Fibroblast of skin of right quadriceps (primary cell): ENCODE measurements at regions not wholly inside any gene's neighbourhood (a gene's known extent, or its start where the extent isn't known, plus 50 kb on each side); places are given as distances from the start of the nearest gene placed in this dataset.

Source experiments
- DNase-seq: peaks from one replicate; pipeline ENCODE4 v3.0.0-alpha.2; 2013

DNA sequence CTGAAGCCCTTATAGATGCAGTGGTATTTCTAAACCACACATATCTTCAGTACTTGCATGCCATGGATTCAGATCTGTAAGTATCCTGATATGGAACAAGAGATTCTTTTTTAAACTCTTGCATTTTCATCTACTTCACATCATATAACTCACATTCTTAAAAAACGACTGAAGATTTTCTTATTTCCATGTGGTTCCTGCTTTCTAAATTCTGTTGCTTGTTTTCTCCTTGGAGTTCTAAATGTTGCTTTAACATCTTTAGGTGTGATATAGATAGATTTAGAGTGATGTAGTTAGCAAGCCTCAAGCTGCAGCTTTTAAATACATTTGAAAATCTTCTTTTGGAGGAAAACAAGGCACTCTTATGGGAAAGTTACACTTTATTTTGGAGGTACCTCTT lies 455.4 kb downstream of the FOXG1 start:
- DNase-seq = no peak

DNA sequence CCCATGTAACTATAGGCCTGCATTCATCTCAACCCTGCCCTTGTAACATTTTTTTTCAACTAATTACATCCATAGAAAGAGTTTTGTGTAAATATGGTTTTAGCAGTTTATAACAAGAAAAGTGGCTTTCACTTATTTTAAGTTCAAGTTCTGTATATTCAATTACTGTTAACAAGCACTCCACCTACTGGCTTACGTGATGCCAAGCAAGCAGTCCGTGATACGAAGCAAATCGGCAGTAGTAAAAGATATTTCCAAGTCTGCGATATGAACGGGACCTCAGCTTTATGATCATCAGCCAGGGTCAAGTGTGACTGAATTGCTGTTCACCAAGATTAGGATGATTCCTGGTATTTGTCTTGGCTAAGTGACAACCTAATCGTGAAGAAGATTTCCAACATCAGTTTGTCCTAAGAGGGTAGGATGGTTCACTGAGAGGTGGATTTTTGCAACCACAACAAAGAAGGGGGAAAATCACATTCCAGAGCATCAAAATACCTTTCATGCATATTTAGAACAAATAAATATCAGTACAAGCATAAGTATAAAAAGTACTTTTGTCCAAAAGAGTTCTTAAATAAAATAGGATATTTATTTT lies 456.2 kb downstream of the FOXG1 start:
- DNase-seq = peak; percentile 53

DNA sequence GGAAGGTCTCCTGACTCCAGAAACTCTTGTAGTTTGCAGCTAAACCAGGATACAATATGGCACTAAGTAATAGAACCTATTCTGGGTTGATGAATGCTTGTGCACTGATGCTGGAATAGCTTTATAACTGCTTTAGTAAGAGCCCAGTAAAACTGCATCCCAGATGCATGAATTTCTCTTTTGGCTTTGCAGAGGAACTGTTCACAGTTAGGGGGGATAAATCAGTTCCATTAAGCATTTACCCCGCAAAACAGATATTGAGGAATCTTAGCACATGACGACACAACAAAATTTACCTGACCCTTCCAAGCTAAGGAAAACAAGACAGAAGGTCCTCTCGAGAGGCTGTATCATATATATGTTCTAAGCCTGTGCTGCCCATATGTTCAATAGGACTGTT lies 457.4 kb downstream of the FOXG1 start:
- no peak for DNase-seq

DNA sequence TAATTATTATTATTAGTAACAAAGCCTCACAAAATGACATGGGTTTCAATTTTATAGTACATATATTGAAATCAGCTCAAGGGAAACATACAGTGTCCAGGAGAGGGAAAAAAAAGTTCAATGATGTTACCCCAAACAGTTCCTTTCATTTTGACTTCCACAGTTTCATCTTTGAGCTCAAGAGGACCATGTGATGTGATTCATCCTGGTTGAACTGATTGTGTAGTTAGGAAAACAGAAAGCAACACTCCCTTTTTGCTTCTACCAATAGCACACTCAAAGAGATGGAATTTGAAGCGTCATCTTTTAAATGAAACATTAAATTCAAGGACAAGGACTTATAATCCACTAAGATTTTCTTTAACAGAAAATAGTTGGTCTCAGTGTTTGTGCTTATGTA lies 461.0 kb downstream of the FOXG1 start:
- no peak for DNase-seq

DNA sequence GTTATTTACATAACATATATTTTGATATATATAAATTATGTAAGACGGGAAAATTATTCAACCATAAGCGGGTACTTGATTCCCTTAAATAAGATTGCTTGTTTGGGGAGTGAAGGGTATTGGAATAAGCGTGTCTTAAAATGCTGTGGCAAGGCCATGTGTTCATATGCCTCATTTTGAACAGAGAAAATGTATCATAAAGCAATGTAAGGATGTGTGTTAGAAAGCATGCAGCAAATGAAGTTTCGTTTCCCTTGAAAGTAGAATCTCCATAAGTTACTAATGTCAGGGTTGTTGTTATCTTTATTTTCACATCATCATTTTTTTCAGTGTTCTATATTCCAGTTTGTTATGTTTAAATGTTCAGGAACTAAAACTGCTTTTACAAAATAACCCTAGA lies 465.6 kb downstream of the FOXG1 start:
- no peak for DNase-seq

DNA sequence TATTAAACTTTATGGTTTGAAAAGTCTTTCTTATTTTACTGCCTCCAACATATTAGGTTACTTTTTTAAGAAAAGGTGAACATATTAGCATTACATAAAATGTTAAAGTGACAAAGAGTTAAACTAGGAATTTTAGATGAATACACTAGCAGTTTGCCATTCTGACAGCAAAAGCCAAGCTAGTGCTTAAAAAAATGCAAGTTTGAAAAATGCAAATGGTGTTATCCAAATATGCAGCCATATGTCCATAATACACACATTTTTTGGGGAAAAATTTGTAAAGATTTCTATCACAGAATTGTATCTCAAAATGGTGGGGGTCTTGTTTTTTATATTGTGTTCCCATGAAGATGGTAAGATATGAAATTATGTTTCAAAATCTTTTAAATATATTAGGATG lies 466.1 kb downstream of the FOXG1 start:
- no peak for DNase-seq

DNA sequence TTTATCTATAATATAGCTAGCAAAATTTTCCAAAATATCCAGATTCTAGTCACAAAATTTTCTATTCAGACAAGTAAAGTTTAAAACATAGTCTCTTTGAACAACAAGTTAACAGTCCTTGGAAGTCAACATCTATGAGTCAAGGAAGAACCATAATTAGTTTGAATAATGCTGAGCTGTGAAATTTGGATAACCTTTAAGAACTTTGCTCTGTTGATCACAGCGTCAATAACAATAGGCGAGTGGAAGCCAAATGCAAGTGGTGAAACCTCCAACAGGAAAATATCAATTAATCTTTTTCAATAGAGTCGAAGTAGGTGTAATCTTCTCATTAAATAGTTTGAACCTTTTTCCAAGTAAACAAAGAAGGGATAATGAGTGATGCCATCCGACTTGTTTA lies 466.6 kb downstream of the FOXG1 start:
- no peak for DNase-seq

DNA sequence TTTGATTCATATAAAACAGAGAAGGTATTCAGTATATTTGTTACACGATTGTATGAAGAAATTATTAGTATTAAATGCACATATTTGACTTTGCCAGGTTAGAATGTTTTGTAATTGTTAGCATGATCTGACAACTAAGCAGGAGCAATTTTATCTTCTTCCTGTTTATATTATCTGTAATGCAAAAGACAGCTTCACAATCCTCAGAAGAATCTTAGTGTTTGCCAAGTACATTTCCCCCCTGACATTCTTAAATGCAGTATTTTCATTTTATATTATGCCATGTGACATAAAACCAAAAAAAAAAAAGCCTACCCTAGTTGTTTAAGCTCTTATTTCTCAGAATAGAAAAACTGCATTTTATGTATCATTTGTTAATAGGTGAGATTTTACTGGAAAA lies 469.4 kb downstream of the FOXG1 start:
- DNase-seq = peak; percentile 25

DNA sequence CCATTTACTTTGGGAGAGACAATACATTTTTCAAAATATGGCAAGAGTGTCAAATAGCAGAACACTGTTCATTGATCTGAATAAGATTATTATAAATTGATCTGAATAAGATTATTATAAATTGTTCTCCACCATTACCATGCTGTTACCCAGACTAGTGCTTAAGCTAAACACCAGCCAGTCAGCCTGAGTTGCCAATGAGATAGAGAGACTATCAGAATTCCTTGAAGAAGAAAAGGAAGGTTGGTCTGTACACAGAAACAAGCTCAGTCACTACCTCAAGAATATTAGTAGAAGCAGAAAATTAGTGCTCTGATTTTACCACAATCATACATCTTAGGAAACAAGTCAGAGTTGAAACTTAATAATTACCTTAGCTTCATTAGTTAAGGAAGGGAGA lies 469.8 kb downstream of the FOXG1 start:
- no peak for DNase-seq

DNA sequence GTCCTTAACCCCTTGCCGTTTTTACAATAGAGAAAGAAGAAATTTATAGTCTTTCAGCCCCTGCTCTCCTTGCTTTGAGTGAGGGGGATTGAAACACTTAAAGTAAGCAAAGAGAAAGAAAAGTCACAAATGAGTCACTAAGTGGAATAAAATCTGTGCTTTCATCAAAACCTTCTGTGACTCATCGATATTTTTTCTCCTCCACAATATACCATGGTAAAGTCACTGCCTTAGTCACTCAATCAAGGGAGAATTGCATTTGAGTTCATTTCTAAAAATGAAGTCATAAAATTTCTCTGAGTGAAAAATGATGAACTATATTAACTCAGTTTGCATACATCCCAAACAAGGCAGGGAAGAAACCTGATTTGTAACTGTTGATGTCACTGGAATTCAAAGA lies 470.3 kb downstream of the FOXG1 start:
- peak; percentile 89 for DNase-seq

DNA sequence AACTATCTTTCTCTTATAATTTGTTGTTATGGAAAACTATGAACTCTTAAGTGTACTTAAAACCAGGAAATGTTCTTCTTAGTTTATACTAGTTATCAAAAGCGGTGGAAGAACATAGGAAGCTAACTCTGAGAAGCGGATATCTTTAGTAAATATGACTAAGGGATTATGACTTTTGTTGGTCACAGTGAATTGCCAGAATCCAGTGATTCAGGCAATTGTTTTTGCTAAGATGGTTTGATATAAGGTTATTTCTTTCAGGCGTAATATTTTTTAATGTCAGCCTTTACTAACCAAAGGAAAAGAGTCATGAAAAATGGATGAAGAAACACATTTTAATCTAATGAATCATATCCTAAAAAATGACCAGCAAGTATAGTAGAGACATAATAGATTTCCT lies 473.5 kb downstream of the FOXG1 start:
- DNase-seq = peak; percentile 86

DNA sequence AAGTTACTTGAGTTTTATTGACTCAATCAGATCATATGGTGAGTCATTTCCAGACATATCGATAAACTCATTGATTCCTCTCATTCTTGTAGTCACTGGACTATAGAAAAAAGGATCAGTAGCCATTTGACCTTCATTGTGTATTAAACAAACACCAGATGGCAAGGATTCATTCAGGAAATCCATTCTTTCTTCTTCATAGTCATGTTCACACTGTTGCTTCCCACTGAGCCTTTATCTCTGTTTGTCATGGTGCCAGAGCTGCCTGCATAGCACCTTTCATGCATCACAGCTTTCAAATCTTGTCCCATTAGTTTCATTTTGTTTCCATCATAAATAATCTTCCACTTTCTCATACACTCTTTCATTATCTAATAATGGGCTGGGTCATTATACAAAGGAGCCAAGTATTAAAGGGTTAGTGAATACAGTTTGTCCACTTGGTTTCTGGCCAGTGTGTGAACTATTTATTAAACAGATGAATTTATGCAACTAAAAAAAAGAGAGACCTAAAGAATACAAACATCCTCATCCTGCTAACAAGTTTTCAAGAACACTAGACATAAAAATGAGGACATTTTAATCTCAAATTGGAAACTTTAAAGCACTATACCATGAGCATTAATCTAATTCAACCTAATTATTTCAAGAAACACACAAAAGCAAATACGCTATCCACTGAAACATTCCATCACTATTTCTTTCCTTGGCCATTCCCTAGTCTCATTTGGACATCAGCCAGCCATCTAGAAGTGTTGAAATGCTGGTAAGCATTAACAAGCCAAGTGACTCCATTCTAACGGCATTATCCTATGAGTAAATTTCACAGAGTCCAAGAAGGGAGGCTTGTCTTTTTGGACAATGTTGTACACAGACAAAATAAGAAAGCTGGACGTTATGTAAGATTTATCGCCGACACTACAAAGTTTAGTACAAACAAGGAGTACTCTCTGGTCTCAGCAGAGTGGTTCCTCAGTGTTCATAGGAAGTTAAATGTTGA lies 476.5 kb downstream of the FOXG1 start:
- peak; percentile 83 for DNase-seq

DNA sequence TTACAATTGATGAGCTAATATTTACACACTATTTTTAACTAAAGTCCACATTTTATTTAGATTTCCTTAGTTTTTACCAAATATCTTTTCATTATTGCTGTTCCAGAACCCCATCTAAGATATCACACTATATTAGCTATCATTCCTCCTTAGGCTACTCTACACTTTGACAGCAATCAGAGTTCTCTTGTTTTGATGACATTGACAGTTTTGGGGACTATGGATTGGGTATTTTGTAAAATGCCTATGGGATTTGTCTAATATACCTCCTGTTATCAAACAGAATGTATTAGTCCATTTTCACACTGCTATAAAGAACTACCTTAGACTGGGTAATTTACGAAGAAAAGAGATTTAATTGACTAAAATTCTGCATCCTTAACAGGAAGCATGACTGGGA lies 489.1 kb downstream of the FOXG1 start:
- no peak for DNase-seq

DNA sequence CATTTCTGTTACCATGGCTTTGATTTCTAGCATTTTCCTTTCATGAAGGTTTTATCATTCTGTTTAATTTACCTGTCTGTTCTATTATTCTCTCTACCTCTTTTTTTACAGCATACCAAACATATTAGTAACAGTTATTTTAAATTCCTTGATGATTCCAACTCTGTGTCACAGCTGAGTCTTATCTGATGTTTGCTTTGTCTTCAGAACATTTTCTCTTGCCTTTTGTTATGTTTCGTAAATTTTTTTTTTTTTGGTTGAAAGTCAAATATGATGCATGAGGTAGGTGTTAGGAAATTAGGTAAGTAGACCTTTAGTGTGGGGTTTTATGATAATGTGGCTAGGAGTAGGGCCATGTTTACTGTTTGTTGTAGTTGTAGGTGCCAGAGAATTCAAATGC lies 496.4 kb downstream of the FOXG1 start:
- DNase-seq = no peak

DNA sequence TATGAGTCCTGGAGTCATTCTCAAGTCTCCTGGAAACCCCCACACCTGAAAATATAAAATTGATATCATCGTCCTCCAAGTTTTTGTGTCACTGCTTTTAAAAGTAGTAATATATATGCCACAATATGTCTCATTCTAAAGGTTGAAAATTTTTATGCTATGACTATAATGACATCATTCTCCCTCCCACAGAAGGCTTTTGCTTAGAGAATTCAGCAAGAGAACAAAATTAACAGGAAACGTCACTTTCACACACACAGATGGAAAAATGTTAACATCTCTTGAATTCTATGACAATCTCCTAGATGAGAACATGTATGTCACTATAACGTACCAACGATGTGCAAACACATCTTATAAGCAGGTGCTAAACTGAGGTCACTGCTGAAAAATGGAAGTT lies 498.3 kb downstream of the FOXG1 start:
- DNase-seq = no peak

DNA sequence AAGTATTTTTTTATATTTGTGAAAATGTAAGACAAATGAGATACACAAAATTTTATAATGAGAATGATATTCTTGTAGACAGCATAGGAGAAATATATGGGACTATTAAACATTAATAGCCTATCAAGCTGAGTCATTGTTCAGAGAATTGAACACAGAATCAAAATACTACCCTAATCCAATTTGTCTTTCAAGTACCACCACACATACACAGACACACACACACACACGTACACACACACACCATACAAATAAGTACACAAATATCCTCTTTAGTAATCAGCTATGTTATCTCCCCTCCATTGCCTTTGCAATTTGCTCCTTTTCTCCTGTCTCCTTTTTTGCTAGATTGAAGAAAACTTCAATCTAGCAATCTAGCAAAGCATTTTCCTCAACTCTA lies 499.3 kb downstream of the FOXG1 start:
- no peak for DNase-seq

DNA sequence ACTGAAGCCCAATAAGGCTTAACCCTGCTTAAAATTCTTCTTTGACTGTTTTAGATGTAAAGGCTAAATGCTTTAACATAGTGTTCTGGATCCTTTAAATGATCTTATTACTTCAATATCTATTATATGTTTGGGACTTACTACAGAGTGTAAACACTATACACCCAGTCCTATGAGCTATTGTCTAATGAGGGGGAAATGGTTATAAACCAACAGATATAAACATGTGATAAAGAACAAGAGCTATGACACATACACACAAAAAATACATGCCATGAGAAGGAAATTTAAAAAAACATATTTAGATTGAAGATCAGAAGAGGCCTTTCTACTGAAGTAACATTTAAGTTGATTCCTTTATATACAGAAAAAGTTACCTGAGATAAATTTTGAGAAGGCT lies 505.1 kb downstream of the FOXG1 start:
- DNase-seq = no peak

DNA sequence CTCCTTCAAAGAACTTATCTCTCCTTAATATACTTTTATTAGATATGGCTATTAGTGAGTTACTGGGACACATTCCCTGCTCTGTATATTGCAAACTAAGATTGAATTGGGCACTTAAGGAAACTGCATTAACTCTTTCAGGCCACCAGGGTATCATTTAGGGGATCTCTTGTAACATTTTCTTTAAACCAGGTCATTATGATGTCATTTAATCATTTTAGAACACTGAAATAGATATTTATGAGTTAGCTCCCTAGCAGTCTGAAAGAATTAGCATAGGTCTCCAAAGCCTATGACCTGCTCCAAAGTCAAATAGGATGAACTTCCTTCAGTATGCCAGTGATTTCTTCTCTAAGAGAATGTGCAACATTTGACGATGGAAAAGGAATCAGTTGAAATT lies 506.9 kb downstream of the FOXG1 start:
- no peak for DNase-seq

DNA sequence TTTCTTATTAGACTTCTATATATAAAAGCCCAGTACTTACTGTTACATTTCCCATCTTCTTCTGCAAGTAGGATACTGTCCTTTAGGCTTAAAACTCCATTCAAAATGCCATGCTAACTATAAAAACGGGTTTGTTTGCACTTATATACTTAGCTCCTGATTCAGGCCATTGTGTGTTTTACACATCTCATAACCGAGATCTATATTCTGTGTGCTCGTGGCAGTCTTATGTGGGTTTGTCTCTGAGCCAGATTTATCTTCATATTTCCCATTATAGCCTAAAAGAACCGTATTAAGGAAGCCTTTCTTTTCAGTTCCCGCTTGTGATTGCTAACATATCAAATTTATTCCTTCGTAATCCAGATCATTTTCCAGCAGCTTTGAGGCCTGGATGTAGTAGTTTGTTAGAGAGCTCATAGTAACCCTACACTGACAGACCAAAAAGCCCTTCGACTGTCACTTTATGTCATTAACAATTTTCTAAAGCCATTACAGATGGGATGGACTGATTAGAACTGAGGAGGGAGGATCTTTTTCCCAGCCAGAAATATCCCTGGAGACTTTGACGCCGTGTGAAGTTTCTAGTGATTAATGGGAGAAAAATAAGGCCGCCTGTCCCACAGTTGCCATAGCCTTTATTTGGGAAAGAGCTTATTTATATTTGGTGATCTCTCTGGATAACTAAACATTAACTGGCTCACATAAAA lies 508.5 kb downstream of the FOXG1 start:
- no peak for DNase-seq

DNA sequence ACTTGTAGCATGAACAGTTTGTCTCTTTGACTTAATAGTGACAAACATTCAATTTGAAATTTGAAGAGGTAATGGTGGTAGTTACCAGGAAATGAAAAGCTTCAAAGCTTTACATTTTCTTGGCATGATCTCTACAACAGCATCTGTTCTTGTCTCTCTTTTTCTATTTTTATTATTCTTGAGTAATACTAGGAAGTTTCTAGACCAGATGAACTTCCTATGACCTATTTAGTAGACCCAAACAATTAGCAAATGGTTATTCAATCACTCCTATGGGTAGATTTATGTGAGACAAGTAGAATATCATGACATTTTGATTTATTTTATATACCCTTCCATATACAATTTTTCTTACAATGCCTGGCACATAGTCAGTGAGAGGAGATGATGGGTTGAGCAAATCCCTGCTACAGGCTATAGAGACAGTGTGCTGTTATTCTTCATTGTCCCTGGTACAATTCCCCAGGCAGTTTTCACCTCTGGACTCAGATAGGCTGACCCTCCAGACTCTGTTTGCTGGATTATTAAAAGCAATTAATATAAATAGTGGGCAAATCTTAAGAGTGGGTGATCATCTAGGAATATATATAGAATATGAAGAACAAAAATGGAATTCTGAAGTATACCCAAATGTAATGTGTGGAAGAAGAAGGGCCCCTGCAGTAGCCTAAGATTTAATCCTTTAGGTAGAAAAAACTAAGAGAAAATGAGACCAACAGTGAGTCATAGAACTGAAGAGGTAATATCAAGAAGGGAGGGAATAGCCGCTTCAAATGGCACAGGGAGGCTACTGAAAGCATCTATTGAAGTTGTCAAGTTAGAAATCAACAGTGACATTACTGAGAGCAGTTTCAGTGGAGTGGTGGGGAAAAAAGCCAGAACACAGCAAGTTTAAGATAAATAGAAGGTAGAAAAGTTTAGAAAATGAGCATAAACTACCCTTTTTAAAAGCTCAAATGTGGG lies 512.0 kb downstream of the FOXG1 start:
- DNase-seq = peak; percentile 8

DNA sequence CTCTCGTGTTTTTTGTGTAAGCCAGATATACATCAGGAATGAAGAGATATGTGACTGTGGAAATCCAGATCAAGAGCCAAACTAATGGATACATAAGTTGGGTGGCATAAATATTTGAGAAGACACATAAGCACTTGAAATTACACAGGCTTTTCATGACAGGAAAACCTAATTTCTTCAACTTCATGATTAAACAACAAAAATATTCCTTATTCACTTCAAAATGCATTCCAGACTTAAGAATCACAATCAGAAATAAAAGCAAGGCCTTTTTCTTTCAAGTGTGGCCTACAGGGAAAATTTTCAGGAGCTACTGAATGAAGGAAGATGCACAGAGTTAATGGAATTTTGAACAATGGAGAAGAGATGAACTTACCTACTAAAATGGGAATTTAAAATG lies 515.6 kb downstream of the FOXG1 start:
- peak; percentile 59 for DNase-seq

DNA sequence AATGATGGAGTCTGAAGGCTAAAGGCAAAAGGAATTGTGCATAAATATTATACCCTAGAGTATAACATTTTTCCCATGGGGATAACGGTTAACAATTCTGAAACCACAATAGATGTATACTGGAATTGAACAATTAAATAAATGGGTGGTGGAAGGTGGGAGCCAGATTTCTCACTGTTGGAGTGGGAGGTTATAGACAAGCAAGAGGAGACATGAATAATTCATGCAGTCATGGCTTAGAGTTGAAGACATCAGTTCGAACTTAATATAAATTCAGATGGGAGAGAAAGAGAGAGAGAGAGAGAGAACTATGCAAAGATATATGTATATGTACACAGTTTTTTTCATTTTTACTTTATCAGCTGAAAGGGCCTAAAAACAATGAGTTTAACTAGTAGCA lies 523.9 kb downstream of the FOXG1 start:
- no peak for DNase-seq

DNA sequence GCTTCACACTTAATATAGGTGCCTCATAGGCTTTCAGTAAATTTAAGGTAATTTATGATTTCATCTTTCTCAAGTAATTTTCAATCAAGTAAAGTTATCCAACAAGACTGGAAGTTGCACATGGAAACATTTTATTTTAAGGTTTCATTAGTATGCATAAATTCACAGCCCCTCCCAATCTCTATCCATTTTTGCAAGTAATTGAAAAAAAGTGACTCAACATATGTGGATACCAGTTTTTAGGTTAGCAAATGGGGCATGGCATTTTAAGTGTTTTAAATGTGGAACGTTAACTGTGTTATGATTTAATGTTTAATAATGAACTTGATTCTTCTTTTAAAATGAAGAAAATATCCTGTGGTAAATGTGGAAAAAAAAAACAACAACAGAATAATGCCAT lies 532.8 kb downstream of the FOXG1 start:
- no peak for DNase-seq
